ENCODE measurements at regions not wholly inside any gene's neighbourhood (a gene's known extent, or its start where the extent isn't known, plus 50 kb on each side); places are given as distances from the start of the nearest gene placed in this dataset.

DNA sequence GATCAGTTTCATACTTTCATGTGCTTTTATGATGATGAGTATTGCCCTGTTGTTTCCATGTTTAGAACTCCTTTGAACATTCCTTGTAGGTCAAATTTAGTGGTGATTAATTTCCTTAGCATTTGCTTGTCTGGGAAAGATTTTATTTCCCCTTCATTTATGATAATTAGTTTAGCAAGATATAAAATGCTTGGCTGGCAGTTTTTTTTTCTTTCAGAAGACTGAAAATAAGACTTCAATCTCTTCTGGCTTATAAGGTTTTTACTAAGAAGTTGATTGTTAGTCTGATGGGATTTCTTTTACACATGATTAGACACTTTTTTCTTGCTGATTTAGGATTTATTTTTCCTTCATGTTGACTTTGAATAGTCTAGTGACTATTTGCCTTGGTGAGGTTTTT lies 238.9 kb upstream of the ADCY2 start:
- no peaks in the 10 kb centered on the region for H3K23me2 ChIP-seq (ENCODE audit: low read depth, low read length)
- no peak overlapping the region for H2AK5ac ChIP-seq (ENCODE audit: low read depth, low read length)
- H4K5ac ChIP-seq (ENCODE audit: insufficient read length, low read depth, low read length): no peak overlapping the region
- no peak overlapping the region for H3K14ac ChIP-seq (ENCODE audit: insufficient read length)
- no peak overlapping the region for H3K18ac ChIP-seq (ENCODE audit: extremely low read depth, low read length)
- H4K20me1 ChIP-seq (replicated peaks in 1 of 2; ENCODE audit: control insufficient read depth in 1 of 2, insufficient read depth in 2 of 2, low read length in 2 of 2): no peaks in the 10 kb centered on the region
- H3K79me1 ChIP-seq (ENCODE audit: low read depth, low read length): no peaks in the 10 kb centered on the region
- no peak overlapping the region for H2BK12ac ChIP-seq (ENCODE audit: low read depth, low read length)
- no peak overlapping the region for H2AFZ ChIP-seq (ENCODE audit: low read length)
- no peak overlapping the region for H3K23ac ChIP-seq (ENCODE audit: insufficient read length)
- no peak overlapping the region for H2BK20ac ChIP-seq (ENCODE audit: low read length)
- H3K4me2 ChIP-seq (ENCODE audit: insufficient read depth in 1 of 2, low read depth in 2 of 2, low read length in 2 of 2): no peak overlapping the region
- H3K4me1 ChIP-seq (replicated peaks in 1 of 4; ENCODE audit: control insufficient read depth in 3 of 4, insufficient read depth in 4 of 4, low read length in 3 of 4): no peaks in the 10 kb centered on the region
- H3K9me3 ChIP-seq (ENCODE audit: insufficient read depth in 2 of 2, low read depth in 1 of 2, low read length in 1 of 2): no peaks in the 10 kb centered on the region
- no peaks in the 10 kb centered on the region for H3K27me3 ChIP-seq (replicated peaks in 1 of 4; ENCODE audit: control insufficient read depth in 3 of 4, extremely low read depth in 1 of 4, insufficient read depth in 3 of 4, low read length in 3 of 4)
- H4K8ac ChIP-seq (ENCODE audit: extremely low read depth, insufficient read depth, low read length): no peak overlapping the region
- ChIA-PET POLR2A (ENCODE audit: partially characterized antibody) (no interaction called here), CTCF (ENCODE audit: partially characterized antibody) (interaction anchor here (0.6 kb wide), 1 partner anchor 936 kb away, joined by 3 read pairs; no protein-coding TSS in a partner anchor)
- no peaks in the 10 kb centered on the region for H3K79me2 ChIP-seq (ENCODE audit: control insufficient read depth in 1 of 2, insufficient read depth in 2 of 2, low read length in 2 of 2)
- H3K9ac ChIP-seq (replicated peaks in 1 of 4; ENCODE audit: extremely low read depth in 1 of 4, low read depth in 3 of 4, low read length in 3 of 4): no peak overlapping the region
- no peak overlapping the region for H3K4me3 ChIP-seq (ENCODE audit: extremely low read depth in 1 of 4, insufficient read depth in 2 of 4, low read depth in 3 of 4, low read length in 4 of 4)
- no peak overlapping the region for H3K4ac ChIP-seq (replicated peaks; ENCODE audit: insufficient read length, low read depth, low read length)
- H4K91ac ChIP-seq (replicated peaks; ENCODE audit: insufficient read length, low read length): no peak overlapping the region
- H3K56ac ChIP-seq (replicated peaks; ENCODE audit: insufficient read length, low read depth, low read length): no peak overlapping the region
- FAIRE-seq (no peak), DNase-seq (ENCODE audit: low read depth in 1 of 2, low spot score in 2 of 2) (no peak)
- TF ChIP-seq POLR2A (IDR thresholded peaks at IDR 0.05; ENCODE audit: control extremely low read depth in 1 of 2, low read depth in 2 of 2, low read length in 2 of 2) (no peak), MAFK (IDR thresholded peaks at IDR 0.05; ENCODE audit: low read depth, low read length) (peak; percentile 58), KDM1A (IDR thresholded peaks at IDR 0.05; ENCODE audit: borderline replicate concordance, low read length) (no peak)
- no peaks in the 10 kb centered on the region for H3K36me3 ChIP-seq (ENCODE audit: control insufficient read depth in 2 of 4, insufficient read depth in 4 of 4, low read length in 3 of 4)
- no peak overlapping the region for H2BK5ac ChIP-seq (ENCODE audit: low read depth, low read length)
- H2BK15ac ChIP-seq (ENCODE audit: low read length): no peak overlapping the region
- no peak overlapping the region for H2BK120ac ChIP-seq (replicated peaks; ENCODE audit: low read depth, low read length)
- no peak overlapping the region for H3K27ac ChIP-seq (ENCODE audit: low read depth, low read length)

Measured in H1 (cell line).